NB4 (cell line): ENCODE measurements at regions not wholly inside any gene's neighbourhood (a gene's known extent, or its start where the extent isn't known, plus 50 kb on each side); places are given as distances from the start of the nearest gene placed in this dataset.

Experiments
- DNase-seq: peaks from one replicate; pipeline ENCODE4 v3.0.0; 2010; ENCODE audit warnings: low read depth
- H3K4me3 ChIP-seq: one replicate; pipeline ENCODE4 v1.5.1; 2011; ENCODE audit warnings: mild to moderate bottlenecking, low read depth, low read length, moderate library complexity
- CTCF ChIP-seq: IDR thresholded peaks from one replicate; pipeline ENCODE4 v1.5.1; 2012; ENCODE audit warnings: low read depth, low read length
- MAX ChIP-seq: IDR thresholded peaks from 2 replicates; pipeline ENCODE4 v1.6.1; 2011; ENCODE audit warnings: low read depth, low read length
- MYC ChIP-seq: IDR thresholded peaks from 2 replicates; pipeline ENCODE4 v1.6.1; 2011; ENCODE audit warnings: low read depth, low read length
- POLR2A ChIP-seq: IDR thresholded peaks from 2 replicates; pipeline ENCODE4 v1.6.1; 2011; ENCODE audit warnings: mild to moderate bottlenecking; ENCODE audit not compliant: insufficient read length; ENCODE audit errors: extremely low read depth

DNA sequence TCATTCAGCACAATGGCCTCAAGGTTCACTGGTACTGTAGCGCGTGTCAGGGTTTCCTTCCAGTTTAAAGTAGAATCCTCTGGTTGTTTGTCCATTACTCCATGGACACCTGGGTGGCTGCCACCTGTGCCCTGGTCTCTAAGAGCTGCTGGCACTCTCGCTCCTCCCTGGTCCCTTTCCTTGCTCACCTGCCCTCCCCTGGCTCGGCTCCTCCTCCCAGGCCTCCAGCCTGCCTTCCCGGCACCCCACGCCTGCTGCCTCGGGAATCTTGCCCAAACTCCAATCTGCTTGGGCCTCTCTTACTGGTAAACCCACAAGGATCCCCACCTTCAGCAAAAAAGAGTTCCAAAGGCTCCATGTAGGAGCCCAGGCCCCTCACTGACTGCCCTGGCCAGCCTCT is 154.4 kb upstream of the DIO3 start:
- DNase-seq: no peak
- no peak overlapping the region for H3K4me3 ChIP-seq
- TF ChIP-seq POLR2A (no peak), MYC (no peak), MAX (no peak), CTCF (no peak)

GRCh38 chr14:101407328-101407727 is 154.0 kb upstream of the DIO3 start:
- TF ChIP-seq CTCF (no peak), MYC (no peak), MAX (no peak), POLR2A (no peak)
- no peak for DNase-seq
- H3K4me3 ChIP-seq: no peak overlapping the region

GRCh38 chr14:101408077-101408831 is 153.0 kb upstream of the DIO3 start:
- no peak overlapping the region for H3K4me3 ChIP-seq
- DNase-seq: no peak
- TF ChIP-seq MAX (no peak), POLR2A (no peak), MYC (no peak), CTCF (no peak)

- TF ChIP-seq MAX (no peak), POLR2A (no peak), CTCF (no peak)
- no peak overlapping the region for H3K4me3 ChIP-seq
- DNase-seq: no peak
Measured at GRCh38 chr14:101409006-101409543, 152.2 kb upstream of the DIO3 start.

DNA sequence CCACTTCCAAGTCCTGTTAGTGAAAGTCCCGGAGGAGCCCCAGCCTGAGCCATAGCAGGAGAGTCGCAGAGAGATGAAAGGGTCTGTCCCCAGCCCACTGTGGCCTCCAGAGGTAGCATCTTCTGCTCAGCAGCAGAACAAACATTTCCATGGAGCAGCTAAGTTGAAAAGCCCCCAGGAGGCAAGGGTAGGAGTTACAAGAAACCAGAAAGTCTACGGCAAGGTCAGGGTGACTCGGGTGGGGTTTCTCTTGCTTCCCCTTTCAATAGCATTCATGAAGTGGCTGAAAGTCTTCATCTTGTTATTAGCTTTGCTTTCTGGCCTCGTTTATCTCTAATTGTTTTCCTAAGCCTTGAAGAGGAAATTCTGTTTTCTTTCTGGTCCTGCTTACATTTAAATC is 151.2 kb upstream of the DIO3 start:
- TF ChIP-seq MYC: no peak
- TF ChIP-seq MAX: no peak
- no peak for TF ChIP-seq CTCF
- no peak for TF ChIP-seq POLR2A
- DNase-seq: peak; percentile 21
- H3K4me3 ChIP-seq: no peak overlapping the region
